Loucy (cell line): ENCODE measurements at regions not wholly inside any gene's neighbourhood (a gene's known extent, or its start where the extent isn't known, plus 50 kb on each side); places are given as distances from the start of the nearest gene placed in this dataset.
"Not testable (repeated sequence)": the region's sequence is repeated elsewhere in the genome, so short reads cannot be mapped to it uniquely, and the experiment has no call there.

Experiments
- H2AFZ ChIP-seq: fragments of 200-600 bp; sonication (generic); 2 replicates; pipeline ENCODE4 v1.6.0; 2016; ENCODE audit warnings: antibody characterized with exemption, mild to moderate bottlenecking, low read length, moderate library complexity
- H3F3A ChIP-seq: fragments of 200-600 bp; 2 replicates; pipeline ENCODE4 v1.6.0; 2016; ENCODE audit warnings: antibody characterized with exemption, low read depth, mild to moderate bottlenecking
- H3K27me3 ChIP-seq: fragments of 200-600 bp; sonication (generic); 2 replicates; pipeline ENCODE4 v1.6.1; 2014; ENCODE audit warnings: low read length, mild to moderate bottlenecking; ENCODE audit not compliant: insufficient read depth, poor library complexity, severe bottlenecking
- H3K36me3 ChIP-seq: fragments of 200-600 bp; sonication (generic); 2 replicates; pipeline ENCODE4 v1.6.1; 2016; ENCODE audit warnings: low read length; ENCODE audit not compliant: insufficient read depth
- H3K4me1 ChIP-seq: fragments of 200-600 bp; sonication (generic); 2 replicates; pipeline ENCODE4 v1.5.1; 2014; ENCODE audit warnings: low read length, mild to moderate bottlenecking; ENCODE audit not compliant: insufficient read depth, poor library complexity, severe bottlenecking
- H3K4me2 ChIP-seq: fragments of 200-600 bp; sonication (generic); 2 replicates; pipeline ENCODE4 v1.6.0; 2014; ENCODE audit warnings: antibody characterized with exemption, low read length, low read depth, mild to moderate bottlenecking; ENCODE audit not compliant: poor library complexity, severe bottlenecking
- H3K4me3 ChIP-seq: fragments of 200-600 bp; sonication (generic); 2 replicates; pipeline ENCODE4 v1.5.1; 2014; ENCODE audit warnings: low read length, mild to moderate bottlenecking, mixed read lengths; ENCODE audit not compliant: poor library complexity, severe bottlenecking
- H3K79me2 ChIP-seq: fragments of 200-600 bp; sonication (generic); 2 replicates; pipeline ENCODE4 v1.6.1; 2014; ENCODE audit warnings: low read length; ENCODE audit not compliant: insufficient read depth
- H3K9ac ChIP-seq: fragments of 200-600 bp; sonication (generic); 2 replicates; pipeline ENCODE4 v1.6.0; 2014; ENCODE audit warnings: mild to moderate bottlenecking, low read depth, low read length, moderate library complexity; ENCODE audit not compliant: poor library complexity, severe bottlenecking
- H3K9me2 ChIP-seq: fragments of 200-600 bp; sonication (generic); replicated peaks from 2 replicates; pipeline ENCODE4 v1.6.1; 2016; ENCODE audit warnings: low read depth, low read length, mixed read lengths
- H3K9me3 ChIP-seq: fragments of 200-600 bp; sonication (generic); 2 replicates; pipeline ENCODE4 v1.6.1; 2014; ENCODE audit warnings: mild to moderate bottlenecking, antibody characterized with exemption, low read length, low read depth; ENCODE audit not compliant: insufficient read depth
- H4K20me1 ChIP-seq: fragments of 200-600 bp; sonication (generic); 2 replicates; pipeline ENCODE4 v1.6.0; 2014; ENCODE audit warnings: antibody characterized with exemption, low read length, mild to moderate bottlenecking; ENCODE audit not compliant: insufficient read depth, poor library complexity, severe bottlenecking
- CTCF ChIP-seq: fragments of 200-600 bp; sonication (generic); conservative IDR thresholded peaks from 2 replicates; pipeline ENCODE4 v1.5.1; 2014; ENCODE audit warnings: mild to moderate bottlenecking, antibody characterized with exemption, low read length
- EZH2phosphoT487 ChIP-seq: fragments of 200-600 bp; IDR thresholded peaks from 2 replicates; pipeline ENCODE4 v1.6.1; 2018; ENCODE audit warnings: antibody characterized with exemption, mild to moderate bottlenecking, moderate library complexity, borderline replicate concordance

- Histone ChIP-seq H4K20me1 (no peaks in the 10 kb centered on the region), H3K9ac (no peak overlapping the region), H3K4me2 (no peak overlapping the region), H3K27me3 (no peaks in the 10 kb centered on the region), H3F3A (no peaks in the 10 kb centered on the region), H2AFZ (no peak overlapping the region), H3K9me3 (no peaks in the 10 kb centered on the region), H3K79me2 (no peaks in the 10 kb centered on the region), H3K4me3 (no peak overlapping the region), H3K36me3 (no peaks in the 10 kb centered on the region), H3K9me2 (no peaks in the 10 kb centered on the region), H3K4me1 (no peaks in the 10 kb centered on the region)
- TF ChIP-seq CTCF (no peak), EZH2phosphoT487 (no peak)
These were observed 930.6 kb upstream of the FBXO33 start for GRCh38 chr14:40362856-40363255.

DNA sequence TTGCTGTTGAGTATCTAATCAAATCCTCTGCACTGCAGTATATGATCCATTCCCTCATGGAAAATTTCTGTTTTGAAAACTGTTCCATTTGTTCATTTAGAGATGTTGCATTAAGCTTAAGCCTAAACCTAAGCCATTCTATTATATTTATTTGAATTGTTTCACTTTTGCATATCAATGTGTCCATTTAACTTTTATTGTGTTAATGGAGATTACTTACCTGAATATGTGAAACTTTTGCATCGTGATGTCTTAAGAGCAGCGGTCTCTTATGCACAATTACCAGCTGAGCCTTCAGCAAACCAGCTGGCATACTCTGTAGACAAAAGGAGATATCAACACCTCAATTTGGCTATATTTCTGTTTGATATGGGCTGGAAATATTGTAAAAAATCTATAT, 922.5 kb upstream of the FBXO33 start:
- no peaks in the 10 kb centered on the region for H3K36me3 ChIP-seq
- TF ChIP-seq EZH2phosphoT487 (no peak), CTCF (no peak)
- no peak overlapping the region for H3K4me2 ChIP-seq

GRCh38 chr14:40348104-40348503, 915.9 kb upstream of the FBXO33 start:
- not testable (repeated sequence) for H3K4me3 ChIP-seq, H3K27me3 ChIP-seq, H3K36me3 ChIP-seq, H4K20me1 ChIP-seq, H3K9ac ChIP-seq, H3K9me3 ChIP-seq, H3F3A ChIP-seq, H3K4me1 ChIP-seq, H3K9me2 ChIP-seq, H3K79me2 ChIP-seq, H3K4me2 ChIP-seq, H2AFZ ChIP-seq

More for the DNA sequence above, 922.5 kb upstream of the FBXO33 start:
- Histone ChIP-seq H3K4me1 (no peaks in the 10 kb centered on the region), H2AFZ (no peak overlapping the region), H3K9me3 (no peaks in the 10 kb centered on the region), H3K9me2 (no peaks in the 10 kb centered on the region), H3K4me3 (no peak overlapping the region), H3F3A (no peaks in the 10 kb centered on the region), H4K20me1 (no peaks in the 10 kb centered on the region), H3K9ac (no peak overlapping the region), H3K27me3 (no peaks in the 10 kb centered on the region), H3K79me2 (no peaks in the 10 kb centered on the region)

DNA sequence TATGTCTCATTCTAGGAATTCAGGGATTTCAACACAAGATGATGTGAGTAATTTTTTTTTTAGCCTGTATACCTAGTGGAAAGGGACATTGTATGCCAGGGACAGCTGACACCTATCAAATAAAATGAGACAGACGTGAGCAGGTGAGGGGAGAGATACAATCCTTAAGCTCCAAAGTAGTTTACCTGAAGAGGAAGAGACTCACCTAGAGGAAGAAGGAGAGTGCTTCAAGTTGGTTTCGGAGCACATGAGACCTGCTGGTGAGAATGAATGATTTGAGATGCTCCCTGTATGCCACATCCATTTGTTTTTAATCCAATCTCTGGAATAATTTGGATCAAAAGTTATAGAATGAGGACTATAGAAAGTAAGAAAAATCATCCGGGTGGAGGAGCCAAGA, 915.4 kb upstream of the FBXO33 start:
- H3F3A ChIP-seq, result no peaks in the 10 kb centered on the region
- no peaks in the 10 kb centered on the region for H4K20me1 ChIP-seq
- 0 out of 2 replicates have a peak, but pooled peaks cover 5% of the 10 kb centered on the region for H3K9me3 ChIP-seq
- H3K36me3 ChIP-seq, result no peaks in the 10 kb centered on the region
- H3K27me3 ChIP-seq, result no peaks in the 10 kb centered on the region
- H3K9ac ChIP-seq, result no peak overlapping the region
- no peaks in the 10 kb centered on the region for H3K4me1 ChIP-seq
- H3K4me2 ChIP-seq, result no peak overlapping the region
- TF ChIP-seq EZH2phosphoT487 (no peak), CTCF (no peak)
- H3K4me3 ChIP-seq, result no peak overlapping the region
- H2AFZ ChIP-seq, result no peak overlapping the region
- H3K9me2 ChIP-seq, result no peaks in the 10 kb centered on the region
- H3K79me2 ChIP-seq, result no peaks in the 10 kb centered on the region
